ENCODE measurements at regions not wholly inside any gene's neighbourhood (a gene's known extent, or its start where the extent isn't known, plus 50 kb on each side); places are given as distances from the start of the nearest gene placed in this dataset.
A peak's percentile ranks its signal among the peaks of the same experiment; 100 is the strongest.
"Not testable (repeated sequence)": the region's sequence is repeated elsewhere in the genome, so short reads cannot be mapped to it uniquely, and the experiment has no call there.

DNA sequence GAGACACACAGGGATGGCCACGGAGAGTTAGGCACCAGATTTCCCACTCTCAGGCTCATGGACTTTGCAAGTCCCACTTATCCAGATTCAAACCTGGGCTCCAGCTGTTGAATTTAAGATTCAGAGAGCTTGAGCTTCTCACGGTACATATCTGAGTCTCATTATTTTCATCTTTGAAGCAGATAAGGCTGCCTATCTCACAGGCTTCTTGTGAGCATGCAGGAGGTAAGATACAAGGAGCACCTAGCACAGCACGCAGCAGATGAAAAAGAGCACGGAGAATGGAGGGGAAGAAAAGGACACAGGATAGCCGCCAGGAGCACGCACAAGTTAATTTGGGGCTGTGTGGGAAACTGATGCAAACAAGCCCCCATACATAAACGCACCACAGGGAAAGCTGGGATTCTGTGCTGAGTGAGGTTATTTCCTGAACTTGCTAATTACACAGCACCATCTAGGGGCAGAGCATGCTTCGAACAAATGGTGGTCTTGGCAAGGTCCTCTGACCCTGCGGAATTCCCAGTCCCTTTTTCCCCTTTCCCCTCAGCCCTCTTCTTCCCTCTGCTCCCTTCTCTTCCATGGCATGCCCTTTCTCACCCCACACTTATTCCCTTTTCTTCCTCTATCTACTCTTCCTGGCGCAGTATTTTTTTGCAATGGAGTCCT, 134.7 kb upstream of the VANGL1 start:
- Histone ChIP-seq H3K27me3 (ENCODE audit: control insufficient read depth, insufficient read depth, low read length) (no peaks in the 10 kb centered on the region), H3K4me3 (ENCODE audit: low read depth, low read length) (no peak overlapping the region), H3K9me3 (ENCODE audit: control insufficient read depth, insufficient read depth, low read length) (no peaks in the 10 kb centered on the region), H3K27ac (ENCODE audit: low read depth, low read length) (no peak overlapping the region)
- TF ChIP-seq, protein P1, sequence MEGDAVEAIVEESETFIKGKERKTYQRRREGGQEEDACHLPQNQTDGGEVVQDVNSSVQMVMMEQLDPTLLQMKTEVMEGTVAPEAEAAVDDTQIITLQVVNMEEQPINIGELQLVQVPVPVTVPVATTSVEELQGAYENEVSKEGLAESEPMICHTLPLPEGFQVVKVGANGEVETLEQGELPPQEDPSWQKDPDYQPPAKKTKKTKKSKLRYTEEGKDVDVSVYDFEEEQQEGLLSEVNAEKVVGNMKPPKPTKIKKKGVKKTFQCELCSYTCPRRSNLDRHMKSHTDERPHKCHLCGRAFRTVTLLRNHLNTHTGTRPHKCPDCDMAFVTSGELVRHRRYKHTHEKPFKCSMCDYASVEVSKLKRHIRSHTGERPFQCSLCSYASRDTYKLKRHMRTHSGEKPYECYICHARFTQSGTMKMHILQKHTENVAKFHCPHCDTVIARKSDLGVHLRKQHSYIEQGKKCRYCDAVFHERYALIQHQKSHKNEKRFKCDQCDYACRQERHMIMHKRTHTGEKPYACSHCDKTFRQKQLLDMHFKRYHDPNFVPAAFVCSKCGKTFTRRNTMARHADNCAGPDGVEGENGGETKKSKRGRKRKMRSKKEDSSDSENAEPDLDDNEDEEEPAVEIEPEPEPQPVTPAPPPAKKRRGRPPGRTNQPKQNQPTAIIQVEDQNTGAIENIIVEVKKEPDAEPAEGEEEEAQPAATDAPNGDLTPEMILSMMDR (IDR thresholded peaks at IDR 0.05; ENCODE audit: low read depth, low read length) = peak; percentile 72
- ChIA-PET POLR2A (no interaction called here), CTCF (interaction anchor here (0.6 to 3.8 kb wide), 14 partner anchors 8 to 1051 kb away, joined by 3 to 48 read pairs (median 4); no protein-coding TSS in a partner anchor)
- DNase-seq (ENCODE audit: low read depth, low spot score) = no peak

DNA sequence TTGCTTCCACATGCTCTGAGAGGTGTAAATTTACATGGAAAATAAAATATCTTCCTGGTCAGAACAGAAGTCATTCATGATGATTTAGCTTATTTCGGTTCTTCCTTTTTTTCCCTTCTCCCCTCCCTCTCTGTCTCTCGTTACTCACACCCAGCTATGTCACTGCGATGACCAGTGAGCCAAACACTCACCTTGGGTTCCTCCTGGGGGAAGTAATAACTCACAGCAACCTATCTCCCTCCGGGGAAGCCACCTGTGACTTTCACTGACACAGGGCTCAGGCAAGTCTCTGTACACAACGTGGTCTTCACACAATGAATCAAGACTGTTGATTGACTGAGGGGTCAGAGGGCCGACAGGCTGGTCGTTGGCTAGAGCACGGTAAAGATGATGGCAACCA, 135.3 kb upstream of the VANGL1 start:
- POLR2A ChIA-PET = no interaction called here
- CTCF ChIA-PET = interaction anchor here (0.6 to 3.8 kb wide), 17 partner anchors 8 to 1051 kb away, joined by 3 to 48 read pairs (median 3); no protein-coding TSS in a partner anchor
- H3K9me3 ChIP-seq (ENCODE audit: control insufficient read depth, insufficient read depth, low read length) = no peaks in the 10 kb centered on the region
- no peaks in the 10 kb centered on the region for H3K27me3 ChIP-seq (ENCODE audit: control insufficient read depth, insufficient read depth, low read length)
- no peak for DNase-seq (ENCODE audit: low read depth, low spot score)
- H3K4me3 ChIP-seq (ENCODE audit: low read depth, low read length) = no peak overlapping the region
- TF ChIP-seq, protein P1 (IDR thresholded peaks at IDR 0.05; ENCODE audit: low read depth, low read length) = no peak
- no peak overlapping the region for H3K27ac ChIP-seq (ENCODE audit: low read depth, low read length)

DNA sequence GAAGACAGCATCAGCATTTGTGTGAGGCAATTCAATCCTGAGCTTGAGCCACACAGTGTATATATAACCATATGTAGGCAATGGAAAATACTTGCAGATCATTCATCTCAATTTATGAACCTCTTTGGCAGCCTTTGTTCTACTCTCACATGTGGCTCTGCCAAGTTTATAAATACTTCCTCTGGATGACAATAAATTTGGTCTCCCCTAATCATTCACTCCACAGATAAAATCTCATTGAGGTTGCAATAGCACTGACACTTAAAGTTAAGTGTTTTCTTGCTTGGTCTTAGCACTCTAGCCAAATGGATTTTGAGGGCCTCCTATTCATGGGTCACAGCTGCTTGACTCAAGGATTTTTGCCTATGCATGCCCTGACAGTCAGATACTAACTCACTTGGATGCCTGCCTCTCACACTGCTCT, 136.6 kb upstream of the VANGL1 start:
- Histone ChIP-seq H3K27ac (ENCODE audit: low read depth, low read length) (no peak overlapping the region), H3K9me3 (ENCODE audit: control insufficient read depth, insufficient read depth, low read length) (no peaks in the 10 kb centered on the region), H3K27me3 (ENCODE audit: control insufficient read depth, insufficient read depth, low read length) (no peaks in the 10 kb centered on the region), H3K4me3 (ENCODE audit: low read depth, low read length) (no peak overlapping the region)
- peak; percentile 8 for DNase-seq (ENCODE audit: low read depth, low spot score)
- TF ChIP-seq, protein P1 (IDR thresholded peaks at IDR 0.05; ENCODE audit: low read depth, low read length) = no peak
- POLR2A ChIA-PET = no interaction called here
- CTCF ChIA-PET = interaction anchor here (1.5 to 3.8 kb wide), 3 partner anchors 90 to 392 kb away, joined by 5 to 48 read pairs (median 5); no protein-coding TSS in a partner anchor

DNA sequence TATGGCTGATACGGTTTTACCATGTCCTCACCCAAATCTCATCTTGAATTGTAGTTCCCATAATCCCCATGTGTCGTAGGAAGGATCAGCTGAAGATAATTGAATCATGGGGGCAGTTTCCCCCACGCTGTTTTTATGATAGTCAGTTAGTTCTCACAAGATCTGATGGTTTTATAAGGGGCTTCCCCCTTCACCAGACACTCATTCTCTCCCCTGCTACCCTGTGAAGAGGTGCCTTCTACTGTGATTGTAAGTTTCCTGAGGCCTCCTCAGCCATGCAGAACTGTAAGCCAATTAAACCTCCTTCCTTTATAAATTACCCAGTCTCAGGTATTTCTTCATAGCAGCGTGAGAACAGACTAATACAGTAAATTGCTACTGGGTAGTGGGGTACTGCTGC, 139.6 kb upstream of the VANGL1 start:
- H3K27me3 ChIP-seq (ENCODE audit: control insufficient read depth, insufficient read depth, low read length); H3K4me3 ChIP-seq (ENCODE audit: low read depth, low read length); DNase-seq (ENCODE audit: low read depth, low spot score); POLR2A ChIA-PET; H3K9me3 ChIP-seq (ENCODE audit: control insufficient read depth, insufficient read depth, low read length); CTCF ChIA-PET; H3K27ac ChIP-seq (ENCODE audit: low read depth, low read length): not testable (repeated sequence)

DNA sequence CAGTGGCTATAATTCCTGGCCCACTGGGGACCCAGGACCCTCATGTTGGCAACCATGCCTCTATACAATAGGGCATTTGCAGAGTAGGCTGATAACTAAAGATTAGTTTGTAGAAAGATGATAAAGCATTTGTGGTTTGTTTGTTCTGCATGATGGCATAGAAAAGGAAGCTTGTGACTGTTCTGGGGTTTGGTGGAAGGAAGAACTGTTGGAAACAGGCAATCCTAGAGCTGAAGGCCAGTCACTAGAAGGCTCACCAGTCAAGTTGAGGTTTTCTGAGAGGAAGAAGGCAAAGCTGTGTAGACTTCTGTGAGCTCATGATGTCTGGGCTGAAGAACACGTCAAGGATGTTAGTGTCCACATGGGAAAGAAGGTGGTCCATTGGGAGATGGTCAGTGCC, 140.3 kb upstream of the VANGL1 start:
- DNase-seq (ENCODE audit: low read depth, low spot score) = no peak
- ChIA-PET POLR2A (no interaction called here), CTCF (no interaction called here)
- Histone ChIP-seq H3K9me3 (ENCODE audit: control insufficient read depth, insufficient read depth, low read length) (no peaks in the 10 kb centered on the region), H3K27me3 (ENCODE audit: control insufficient read depth, insufficient read depth, low read length) (no peaks in the 10 kb centered on the region), H3K4me3 (ENCODE audit: low read depth, low read length) (no peak overlapping the region), H3K27ac (ENCODE audit: low read depth, low read length) (no peak overlapping the region)
- TF ChIP-seq, protein P1 (IDR thresholded peaks at IDR 0.05; ENCODE audit: low read depth, low read length) = no peak

Measured in AG04450 (cell line).